H7 (cell line): ENCODE measurements at regions not wholly inside any gene's neighbourhood (a gene's known extent, or its start where the extent isn't known, plus 50 kb on each side); places are given as distances from the start of the nearest gene placed in this dataset.

Experiments used
- DNase-seq: peaks from one replicate; pipeline ENCODE4 v3.0.0; 2012
- H3K27me3 ChIP-seq: 2 replicates; pipeline ENCODE4 v1.6.0; 2011; ENCODE audit warnings: mild to moderate bottlenecking, low read length; ENCODE audit not compliant: control insufficient read depth, insufficient read depth
- H3K36me3 ChIP-seq: replicated peaks from 2 replicates; pipeline ENCODE4 v1.5.1; 2011; ENCODE audit warnings: low read length; ENCODE audit not compliant: control insufficient read depth, insufficient read depth
- H3K4me3 ChIP-seq: 2 replicates; pipeline ENCODE4 v1.5.1; 2011; ENCODE audit warnings: low read depth, mild to moderate bottlenecking, control low read depth, low read length, moderate library complexity; ENCODE audit not compliant: insufficient read depth

DNA sequence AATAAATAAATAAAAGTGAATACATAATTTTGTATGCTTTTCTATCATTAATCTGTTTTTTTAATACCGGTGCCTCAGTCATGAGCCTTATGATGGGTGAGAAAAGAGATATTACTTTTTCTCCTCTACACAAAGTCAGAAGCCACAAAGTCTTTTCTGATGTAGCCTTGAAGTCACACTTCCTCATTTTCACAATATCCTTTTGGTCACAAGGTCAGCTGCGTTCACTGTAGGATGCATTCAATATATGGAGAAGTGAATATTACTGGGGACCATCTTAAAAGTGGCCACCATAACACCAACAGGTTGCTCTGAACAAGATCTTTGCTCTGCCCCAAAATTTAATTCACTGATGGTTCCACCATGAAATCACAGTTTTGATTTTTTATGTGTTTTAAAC, 83.3 kb upstream of the TNR start:
- no peaks in the 10 kb centered on the region for H3K36me3 ChIP-seq
- no peaks in the 10 kb centered on the region for H3K27me3 ChIP-seq
- H3K4me3 ChIP-seq = no peak overlapping the region
- no peak for DNase-seq

GRCh38 chr1:175824079-175824478, 80.7 kb upstream of the TNR start:
- Histone ChIP-seq H3K27me3 (no peaks in the 10 kb centered on the region), H3K4me3 (no peak overlapping the region), H3K36me3 (no peaks in the 10 kb centered on the region)
- DNase-seq = peak; percentile 27

GRCh38 chr1:175823406-175823805, 80.0 kb upstream of the TNR start:
- no peak for DNase-seq
- no peaks in the 10 kb centered on the region for H3K27me3 ChIP-seq
- H3K36me3 ChIP-seq = no peaks in the 10 kb centered on the region
- no peak overlapping the region for H3K4me3 ChIP-seq

GRCh38 chr1:175822580-175822979, 79.2 kb upstream of the TNR start:
- DNase-seq = no peak
- no peak overlapping the region for H3K4me3 ChIP-seq
- no peaks in the 10 kb centered on the region for H3K36me3 ChIP-seq
- no peaks in the 10 kb centered on the region for H3K27me3 ChIP-seq

GRCh38 chr1:175820456-175821025, 77.1 kb upstream of the TNR start:
- H3K36me3 ChIP-seq = no peaks in the 10 kb centered on the region
- DNase-seq = no peak
- no peak overlapping the region for H3K4me3 ChIP-seq
- no peaks in the 10 kb centered on the region for H3K27me3 ChIP-seq

DNA sequence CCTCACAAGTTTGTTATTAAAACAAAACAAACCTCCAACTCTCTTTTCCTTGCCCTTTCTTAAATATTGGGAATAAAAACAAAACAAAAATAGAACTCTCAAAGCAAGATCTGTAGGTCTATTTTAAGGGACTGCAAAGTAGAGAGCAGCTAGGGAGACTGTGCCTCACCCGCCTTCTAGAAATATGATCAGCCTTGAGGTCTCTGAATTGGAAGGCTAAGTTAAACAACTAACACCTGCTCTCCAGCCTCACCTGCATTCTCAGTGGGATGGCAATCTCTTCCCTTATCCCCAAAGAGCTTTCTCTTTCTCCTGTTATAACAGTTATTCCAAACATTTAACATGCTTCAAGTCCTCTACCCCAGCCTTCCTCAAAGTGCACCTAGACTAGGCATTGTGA, 75.5 kb upstream of the TNR start:
- H3K27me3 ChIP-seq = no peaks in the 10 kb centered on the region
- no peak overlapping the region for H3K4me3 ChIP-seq
- DNase-seq = no peak
- no peaks in the 10 kb centered on the region for H3K36me3 ChIP-seq

GRCh38 chr1:175817445-175817844, 74.0 kb upstream of the TNR start:
- no peaks in the 10 kb centered on the region for H3K36me3 ChIP-seq
- DNase-seq = no peak
- H3K27me3 ChIP-seq = no peaks in the 10 kb centered on the region
- no peak overlapping the region for H3K4me3 ChIP-seq

GRCh38 chr1:175814885-175815284, 71.5 kb upstream of the TNR start:
- Histone ChIP-seq H3K4me3 (no peak overlapping the region), H3K36me3 (no peaks in the 10 kb centered on the region), H3K27me3 (no peaks in the 10 kb centered on the region)
- no peak for DNase-seq

GRCh38 chr1:175812936-175813335, 69.5 kb upstream of the TNR start:
- Histone ChIP-seq H3K36me3 (no peaks in the 10 kb centered on the region), H3K4me3 (no peak overlapping the region), H3K27me3 (no peaks in the 10 kb centered on the region)
- no peak for DNase-seq

DNA sequence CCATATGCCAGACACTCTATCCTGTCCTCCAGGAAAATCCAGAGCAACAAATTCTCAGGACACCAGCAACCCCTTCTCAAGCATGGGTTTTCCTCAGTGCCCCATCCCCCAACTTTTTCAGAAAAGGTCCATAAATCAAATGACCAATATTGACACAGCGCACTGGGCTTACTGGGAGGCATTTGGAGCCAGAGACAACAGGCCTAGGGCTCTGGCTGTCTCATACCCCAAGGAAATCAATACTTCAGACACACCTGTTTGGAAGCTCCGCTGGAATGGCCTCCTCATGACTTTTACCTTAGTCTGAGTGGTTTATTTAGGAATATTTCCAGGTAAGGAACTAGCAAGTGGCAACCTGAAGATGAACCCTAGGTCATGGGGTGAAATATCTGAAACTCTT, 66.9 kb upstream of the TNR start:
- H3K4me3 ChIP-seq = no peak overlapping the region
- H3K27me3 ChIP-seq = no peaks in the 10 kb centered on the region
- no peak for DNase-seq
- H3K36me3 ChIP-seq = no peaks in the 10 kb centered on the region

- H3K27me3 ChIP-seq = no peaks in the 10 kb centered on the region
- no peaks in the 10 kb centered on the region for H3K36me3 ChIP-seq
- no peak for DNase-seq
- H3K4me3 ChIP-seq = no peak overlapping the region
Observed at GRCh38 chr1:175808999-175809398, 65.6 kb upstream of the TNR start.

- H3K27me3 ChIP-seq = no peaks in the 10 kb centered on the region
- no peaks in the 10 kb centered on the region for H3K36me3 ChIP-seq
- H3K4me3 ChIP-seq = no peak overlapping the region
- peak; percentile 43 for DNase-seq
Observed at GRCh38 chr1:175808573-175808972, 65.2 kb upstream of the TNR start.

- no peaks in the 10 kb centered on the region for H3K36me3 ChIP-seq
- DNase-seq = no peak
- no peak overlapping the region for H3K4me3 ChIP-seq
- H3K27me3 ChIP-seq = no peaks in the 10 kb centered on the region
Observed at GRCh38 chr1:175804561-175804960, 61.2 kb upstream of the TNR start.

GRCh38 chr1:175803413-175803812, 60.0 kb upstream of the TNR start:
- no peak for DNase-seq
- H3K4me3 ChIP-seq = no peak overlapping the region
- H3K27me3 ChIP-seq = no peaks in the 10 kb centered on the region
- H3K36me3 ChIP-seq = no peaks in the 10 kb centered on the region

GRCh38 chr1:175802407-175803123, 59.2 kb upstream of the TNR start:
- DNase-seq = peak; percentile 27
- no peak overlapping the region for H3K4me3 ChIP-seq
- H3K36me3 ChIP-seq = no peaks in the 10 kb centered on the region
- H3K27me3 ChIP-seq = no peaks in the 10 kb centered on the region

- no peak for DNase-seq
- Histone ChIP-seq H3K4me3 (no peak overlapping the region), H3K27me3 (no peaks in the 10 kb centered on the region), H3K36me3 (no peaks in the 10 kb centered on the region)
Observed at GRCh38 chr1:175801979-175802378, 58.6 kb upstream of the TNR start.
